Sigmoid colon (tissue), 4 donors: ENCODE measurements at regions not wholly inside any gene's neighbourhood (a gene's known extent, or its start where the extent isn't known, plus 50 kb on each side); places are given as distances from the start of the nearest gene placed in this dataset.

Experiments
- EP300 ChIP-seq, 4 donors: sonication (generic); formaldehyde crosslinking; IDR thresholded peaks; one replicate each; pipeline ENCODE4 v1.6.1; 2017; ENCODE audit warnings: antibody characterized with exemption in 4 of 4
- POLR2A ChIP-seq, 2 donors: fragments of 450-650 bp; IDR thresholded peaks; one replicate each; pipeline ENCODE4 v1.6.1; 2016; ENCODE audit warnings: antibody characterized with exemption in 2 of 2, mild to moderate bottlenecking in 2 of 2, moderate library complexity in 2 of 2
- TF ChIP-seq, protein P1 (sequence below), 4 experiments: fragments of 450-650 bp in 3 of 4; fragments of 200-600 bp in 1 of 4; IDR thresholded peaks; one replicate each; pipeline ENCODE4 v1.5.1; 2016 to 2019; ENCODE audit warnings: antibody characterized with exemption in 4 of 4, mild to moderate bottlenecking in 3 of 4, moderate library complexity in 2 of 4

DNA sequence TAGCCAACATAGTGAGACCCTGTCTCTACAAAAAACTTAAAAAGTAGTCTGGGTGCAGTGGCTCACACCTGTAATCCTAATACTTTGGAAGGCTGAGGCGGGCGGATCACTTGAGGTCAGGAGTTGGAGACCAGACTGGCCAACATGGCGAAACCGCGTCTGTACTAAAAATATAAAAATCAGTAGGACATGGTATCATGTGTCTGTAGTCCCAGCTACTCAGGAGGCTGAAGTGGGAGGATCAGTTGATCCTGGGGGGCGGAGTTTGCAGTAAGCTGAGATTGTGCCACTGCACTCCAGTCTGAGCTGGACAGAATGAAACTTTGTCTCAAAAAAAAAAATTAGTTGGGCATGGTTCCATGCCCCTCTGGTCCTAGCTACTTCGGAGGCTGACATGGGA is 57.9 kb upstream of the MIER3 start:
- TF ChIP-seq, protein P1, sequence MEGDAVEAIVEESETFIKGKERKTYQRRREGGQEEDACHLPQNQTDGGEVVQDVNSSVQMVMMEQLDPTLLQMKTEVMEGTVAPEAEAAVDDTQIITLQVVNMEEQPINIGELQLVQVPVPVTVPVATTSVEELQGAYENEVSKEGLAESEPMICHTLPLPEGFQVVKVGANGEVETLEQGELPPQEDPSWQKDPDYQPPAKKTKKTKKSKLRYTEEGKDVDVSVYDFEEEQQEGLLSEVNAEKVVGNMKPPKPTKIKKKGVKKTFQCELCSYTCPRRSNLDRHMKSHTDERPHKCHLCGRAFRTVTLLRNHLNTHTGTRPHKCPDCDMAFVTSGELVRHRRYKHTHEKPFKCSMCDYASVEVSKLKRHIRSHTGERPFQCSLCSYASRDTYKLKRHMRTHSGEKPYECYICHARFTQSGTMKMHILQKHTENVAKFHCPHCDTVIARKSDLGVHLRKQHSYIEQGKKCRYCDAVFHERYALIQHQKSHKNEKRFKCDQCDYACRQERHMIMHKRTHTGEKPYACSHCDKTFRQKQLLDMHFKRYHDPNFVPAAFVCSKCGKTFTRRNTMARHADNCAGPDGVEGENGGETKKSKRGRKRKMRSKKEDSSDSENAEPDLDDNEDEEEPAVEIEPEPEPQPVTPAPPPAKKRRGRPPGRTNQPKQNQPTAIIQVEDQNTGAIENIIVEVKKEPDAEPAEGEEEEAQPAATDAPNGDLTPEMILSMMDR (IDR thresholded peaks at IDR 0.05), result no peak
- TF ChIP-seq POLR2A (IDR thresholded peaks at IDR 0.05), result no peak
- TF ChIP-seq EP300 (IDR thresholded peaks at IDR 0.05), result no peak
